ENCODE measurements at regions not wholly inside any gene's neighbourhood (a gene's known extent, or its start where the extent isn't known, plus 50 kb on each side); places are given as distances from the start of the nearest gene placed in this dataset.

GRCh38 chr1:184322253-184322652, 64.6 kb upstream of the C1orf21 start:
- H3K36me3 ChIP-seq (replicated peaks in 1 of 2; ENCODE audit: control extremely low read depth in 1 of 2, control insufficient read depth in 1 of 2, extremely low read depth in 1 of 2, insufficient read depth in 2 of 2, low read length in 1 of 2): no peaks in the 10 kb centered on the region
- H4K20me1 ChIP-seq (ENCODE audit: control insufficient read depth, insufficient read depth, low read length, poor library complexity, severe bottlenecking): no peaks in the 10 kb centered on the region
- H3K4me3 ChIP-seq (ENCODE audit: control extremely low read depth in 1 of 5, extremely low read depth in 1 of 5, insufficient read depth in 1 of 5, low read depth in 2 of 5, low read length in 4 of 5): no peak overlapping the region
- H3K9me3 ChIP-seq (ENCODE audit: control extremely low read depth in 1 of 3, control insufficient read depth in 2 of 3, insufficient read depth in 1 of 3, low read length in 2 of 3): no peaks in the 10 kb centered on the region
- intact Hi-C loops (cut with micrococcal nuclease): no loop called here
- ChIA-PET CTCF (no interaction called here), POLR2A (no interaction called here)
- H3K27ac Mint-ChIP-seq: no peak overlapping the region
- no peaks in the 10 kb centered on the region for H3K79me2 ChIP-seq (ENCODE audit: control insufficient read depth, insufficient read depth, low read length)
- no peak overlapping the region for H2AFZ ChIP-seq (ENCODE audit: insufficient read depth, low read depth, low read length, poor library complexity, severe bottlenecking)
- no peak overlapping the region for H3K27ac ChIP-seq (ENCODE audit: low read length in 2 of 2)
- no CpG with 5 or more reads among the region's 6 CpGs for WGBS (ENCODE audit: insufficient coverage)
- no peaks in the 10 kb centered on the region for H3K4me1 ChIP-seq (ENCODE audit: control insufficient read depth in 2 of 2, insufficient read depth in 2 of 2, low read length in 2 of 2)
- H3K4me2 ChIP-seq (replicated peaks; ENCODE audit: low read depth, low read length, poor library complexity, severe bottlenecking): no peak overlapping the region
- H3K27me3 Mint-ChIP-seq: peaks cover 10% of the 10 kb centered on the region
- H3K27me3 ChIP-seq (replicated peaks in 1 of 4; ENCODE audit: control extremely low read depth in 1 of 4, control insufficient read depth in 3 of 4, insufficient read depth in 4 of 4, low read length in 3 of 4): no peaks in the 10 kb centered on the region
- TF ChIP-seq EZH2 (IDR thresholded peaks at IDR 0.05; ENCODE audit: borderline replicate concordance, insufficient read depth, low read depth, low read length, poor library complexity, severe bottlenecking): no peak
- TF ChIP-seq, protein P1, sequence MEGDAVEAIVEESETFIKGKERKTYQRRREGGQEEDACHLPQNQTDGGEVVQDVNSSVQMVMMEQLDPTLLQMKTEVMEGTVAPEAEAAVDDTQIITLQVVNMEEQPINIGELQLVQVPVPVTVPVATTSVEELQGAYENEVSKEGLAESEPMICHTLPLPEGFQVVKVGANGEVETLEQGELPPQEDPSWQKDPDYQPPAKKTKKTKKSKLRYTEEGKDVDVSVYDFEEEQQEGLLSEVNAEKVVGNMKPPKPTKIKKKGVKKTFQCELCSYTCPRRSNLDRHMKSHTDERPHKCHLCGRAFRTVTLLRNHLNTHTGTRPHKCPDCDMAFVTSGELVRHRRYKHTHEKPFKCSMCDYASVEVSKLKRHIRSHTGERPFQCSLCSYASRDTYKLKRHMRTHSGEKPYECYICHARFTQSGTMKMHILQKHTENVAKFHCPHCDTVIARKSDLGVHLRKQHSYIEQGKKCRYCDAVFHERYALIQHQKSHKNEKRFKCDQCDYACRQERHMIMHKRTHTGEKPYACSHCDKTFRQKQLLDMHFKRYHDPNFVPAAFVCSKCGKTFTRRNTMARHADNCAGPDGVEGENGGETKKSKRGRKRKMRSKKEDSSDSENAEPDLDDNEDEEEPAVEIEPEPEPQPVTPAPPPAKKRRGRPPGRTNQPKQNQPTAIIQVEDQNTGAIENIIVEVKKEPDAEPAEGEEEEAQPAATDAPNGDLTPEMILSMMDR (IDR thresholded peaks at IDR 0.05): no peak
- no peak overlapping the region for H3K9ac ChIP-seq (ENCODE audit: low read length)
- ATAC-seq (ENCODE audit: low read depth): no peak
- H3K9me3 Mint-ChIP-seq (ENCODE audit: insufficient read depth): no peaks in the 10 kb centered on the region
- no peaks in the 10 kb centered on the region for H3K4me1 Mint-ChIP-seq
- no peak overlapping the region for H3K4me3 Mint-ChIP-seq
- DNase-seq: no peak

- Mint-ChIP-seq H3K27me3 (peaks cover 13% of the 10 kb centered on the region), H3K9me3 (ENCODE audit: insufficient read depth) (no peaks in the 10 kb centered on the region), H3K27ac (no peak overlapping the region), H3K4me3 (no peak overlapping the region), H3K4me1 (no peaks in the 10 kb centered on the region)
- Histone ChIP-seq H3K4me1 (ENCODE audit: control insufficient read depth in 2 of 2, insufficient read depth in 2 of 2, low read length in 2 of 2) (no peaks in the 10 kb centered on the region), H3K9ac (ENCODE audit: low read length) (no peak overlapping the region), H2AFZ (ENCODE audit: insufficient read depth, low read depth, low read length, poor library complexity, severe bottlenecking) (no peak overlapping the region), H4K20me1 (ENCODE audit: control insufficient read depth, insufficient read depth, low read length, poor library complexity, severe bottlenecking) (no peaks in the 10 kb centered on the region), H3K79me2 (ENCODE audit: control insufficient read depth, insufficient read depth, low read length) (no peaks in the 10 kb centered on the region), H3K4me3 (ENCODE audit: control extremely low read depth in 1 of 5, extremely low read depth in 1 of 5, insufficient read depth in 1 of 5, low read depth in 2 of 5, low read length in 4 of 5) (no peak overlapping the region), H3K9me3 (ENCODE audit: control extremely low read depth in 1 of 3, control insufficient read depth in 2 of 3, insufficient read depth in 1 of 3, low read length in 2 of 3) (no peaks in the 10 kb centered on the region), H3K4me2 (replicated peaks; ENCODE audit: low read depth, low read length, poor library complexity, severe bottlenecking) (no peak overlapping the region), H3K36me3 (replicated peaks in 1 of 2; ENCODE audit: control extremely low read depth in 1 of 2, control insufficient read depth in 1 of 2, extremely low read depth in 1 of 2, insufficient read depth in 2 of 2, low read length in 1 of 2) (no peaks in the 10 kb centered on the region), H3K27me3 (replicated peaks in 1 of 4; ENCODE audit: control extremely low read depth in 1 of 4, control insufficient read depth in 3 of 4, insufficient read depth in 4 of 4, low read length in 3 of 4) (no peaks in the 10 kb centered on the region), H3K27ac (ENCODE audit: low read length in 2 of 2) (no peak overlapping the region)
- ChIA-PET POLR2A (no interaction called here), CTCF (no interaction called here)
- TF ChIP-seq, protein P1 (IDR thresholded peaks at IDR 0.05): no peak
- no peak for TF ChIP-seq EZH2 (IDR thresholded peaks at IDR 0.05; ENCODE audit: borderline replicate concordance, insufficient read depth, low read depth, low read length, poor library complexity, severe bottlenecking)
- intact Hi-C loops (cut with micrococcal nuclease): no loop called here
- ATAC-seq (ENCODE audit: low read depth) (no peak), DNase-seq (no peak)
- WGBS (ENCODE audit: insufficient coverage): 88% methylated on average over 2 of the region's 3 CpGs
Observed at GRCh38 chr1:184324972-184325371, 61.9 kb upstream of the C1orf21 start.
